GM12872 (cell line): ENCODE measurements at regions not wholly inside any gene's neighbourhood (a gene's known extent, or its start where the extent isn't known, plus 50 kb on each side); places are given as distances from the start of the nearest gene placed in this dataset.

Experiments used
- CTCF ChIP-seq: IDR thresholded peaks from 3 replicates; pipeline ENCODE4 v1.5.1; 2011; ENCODE audit warnings: low read depth, mild to moderate bottlenecking, low read length, moderate library complexity; ENCODE audit not compliant: insufficient read depth

- TF ChIP-seq CTCF: no peak
These were observed 683.4 kb upstream of the ARGLU1 start for GRCh38 chr13:107251341-107251740.

GRCh38 chr13:107250628-107251027 lies 682.7 kb upstream of the ARGLU1 start:
- TF ChIP-seq CTCF: no peak

GRCh38 chr13:107244241-107244640 lies 676.3 kb upstream of the ARGLU1 start:
- TF ChIP-seq CTCF: no peak

- TF ChIP-seq CTCF: no peak
These were observed 674.2 kb upstream of the ARGLU1 start for GRCh38 chr13:107242138-107242537.

- TF ChIP-seq CTCF: no peak
These were observed 673.4 kb upstream of the ARGLU1 start for GRCh38 chr13:107241381-107241780.

GRCh38 chr13:107239213-107239612 lies 671.3 kb upstream of the ARGLU1 start:
- no peak for TF ChIP-seq CTCF

GRCh38 chr13:107238262-107238981 lies 670.5 kb upstream of the ARGLU1 start:
- TF ChIP-seq CTCF: no peak
